Right lobe of liver (tissue), 4 donors: ENCODE measurements at regions not wholly inside any gene's neighbourhood (a gene's known extent, or its start where the extent isn't known, plus 50 kb on each side); places are given as distances from the start of the nearest gene placed in this dataset.
"Not testable (repeated sequence)": the region's sequence is repeated elsewhere in the genome, so short reads cannot be mapped to it uniquely, and the experiment has no call there.

Experiments used
- CTCF ChIP-seq, 4 donors: fragments of 200-600 bp in 3 of 4; fragments of 450-650 bp in 1 of 4; IDR thresholded peaks; one replicate each; pipeline versions ENCODE4 v1.5.1 to v1.8.0; 2016 to 2022; ENCODE audit warnings: antibody characterized with exemption in 4 of 4, mild to moderate bottlenecking in 2 of 4
- POLR2A ChIP-seq: fragments of 450-650 bp; IDR thresholded peaks from one replicate; pipeline ENCODE4 v1.6.1; 2017; ENCODE audit warnings: antibody characterized with exemption, mild to moderate bottlenecking
- donor health status: DM: no; HTN: no; CAD: no.
- donor health status: DM: no; HTN: no; CAD: no.
- donor health status: DM: no; HTN: yes; CAD: no.

- not testable (repeated sequence) for TF ChIP-seq POLR2A; CTCF (IDR thresholded peaks at IDR 0.05)
Measured at GRCh38 chr1:110273832-110274231, 63.7 kb downstream of the KCNC4 start.
